Ovary (tissue), 7 donors: ENCODE measurements at regions not wholly inside any gene's neighbourhood (a gene's known extent, or its start where the extent isn't known, plus 50 kb on each side); places are given as distances from the start of the nearest gene placed in this dataset.
A peak's percentile ranks its signal among the peaks of the same experiment; 100 is the strongest.

Source experiments
- DNase-seq, 5 donors: peaks; one replicate each; pipeline ENCODE4 v3.0.0-alpha.2; 2019 to 2020
- H3K27ac ChIP-seq, 2 donors: fragments of 200-600 bp; one replicate each; pipeline versions ENCODE4 v1.5.1 to v1.8.0; 2019 to 2022
- H3K27me3 ChIP-seq: fragments of 200-600 bp; one replicate; pipeline ENCODE4 v1.8.0; 2022
- H3K36me3 ChIP-seq: fragments of 200-600 bp; sonication (generic); one replicate; pipeline ENCODE4 v1.5.1; 2019
- H3K4me1 ChIP-seq: one replicate; pipeline ENCODE4 v1.8.1; 2013; ENCODE audit warnings: mild to moderate bottlenecking, moderate library complexity; ENCODE audit not compliant: insufficient read depth
- H3K4me3 ChIP-seq: fragments of 200-600 bp; sonication (generic); one replicate; pipeline ENCODE4 v1.5.1; 2017
- H3K9me3 ChIP-seq, 2 donors: fragments of 200-600 bp in 1 of 2; sonication (generic) in 1 of 2; one replicate each; pipeline versions ENCODE4 v1.5.1 to v1.8.1; 2013 to 2019; ENCODE audit warnings: mild to moderate bottlenecking in 1 of 2, moderate library complexity in 1 of 2
- CTCF ChIP-seq, 3 donors: fragments of 450-650 bp in 2 of 3; fragments of 200-600 bp in 1 of 3; IDR thresholded peaks; one replicate each; pipeline versions ENCODE4 v1.5.1 to v1.8.0; 2016 to 2022; ENCODE audit warnings: antibody characterized with exemption in 3 of 3, mild to moderate bottlenecking in 1 of 3
- EP300 ChIP-seq: sonication (generic); formaldehyde crosslinking; IDR thresholded peaks from one replicate; pipeline ENCODE4 v1.6.1; 2017; ENCODE audit warnings: antibody characterized with exemption
- POLR2A ChIP-seq: fragments of 450-650 bp; IDR thresholded peaks from one replicate; pipeline ENCODE4 v1.6.1; 2017; ENCODE audit warnings: antibody characterized with exemption, mild to moderate bottlenecking, moderate library complexity
- WGBS, 3 donors: extraction: QIAGEN DNeasy Blood & Tissue Kit in 1 of 3; methylation state at CpG; one replicate each; pipeline versions ENCODE4 v1.1.5 to v1.1.7; 2013 to 2017; 5-methylcytosine and 5-hydroxymethylcytosine counted together
- intact Hi-C, 4 donors: fragments of 100-400 bp; cut with DNase I; formaldehyde crosslinking; loops; one replicate each; pipeline versions ENCODE4 v1.11.0 to v1.15.1; 2022 to 2023
- donor health status: DM: no; HTN: no; CAD: no; lungs with moderate emphysema.
- donor health status: DM: no; HTN: no; CAD: no.
- donor health status: Bipolar disorder and iron deficiency.
- donor health status: DM: no; HTN: no; CAD: no.
- donor health status: DM: yes; HTN: yes; CAD: no.

GRCh38 chr6:33926451-33926850 is 122.6 kb upstream of the MLN start:
- WGBS, 3 donors: 79 to 92% (median 79%) methylated on average over 4 of the region's 4 CpGs
- Histone ChIP-seq H3K4me1 (peaks cover 16% of the 10 kb centered on the region), H3K9me3 (no peaks in the 10 kb centered on the region), H3K27me3 (no peaks in the 10 kb centered on the region), H3K4me3 (no peak overlapping the region), H3K36me3 (no peaks in the 10 kb centered on the region), H3K27ac (no peak overlapping the region)
- TF ChIP-seq EP300: no peak
- no peak for TF ChIP-seq CTCF (IDR thresholded peaks at IDR 0.05)
- DNase-seq: no peak
- intact Hi-C loops: no loop called here

GRCh38 chr6:33925936-33926335 is 122.1 kb upstream of the MLN start:
- WGBS, 3 donors: 62 to 81% (median 72%) methylated on average over 8 of the region's 8 CpGs
- no peak overlapping the region for H3K4me3 ChIP-seq
- intact Hi-C loops: no loop called here
- H3K27ac ChIP-seq: no peak overlapping the region
- peaks cover 16% of the 10 kb centered on the region for H3K4me1 ChIP-seq
- TF ChIP-seq POLR2A: no peak
- no peak for TF ChIP-seq CTCF (IDR thresholded peaks at IDR 0.05)
- TF ChIP-seq EP300: no peak
- no peak for DNase-seq
- H3K27me3 ChIP-seq: no peaks in the 10 kb centered on the region
- H3K9me3 ChIP-seq: no peaks in the 10 kb centered on the region
- no peaks in the 10 kb centered on the region for H3K36me3 ChIP-seq

- peak in 4 of 5 donors; percentile 23 to 66 (median 34) for DNase-seq
- TF ChIP-seq POLR2A (no peak), CTCF (IDR thresholded peaks at IDR 0.05) (no peak), EP300 (no peak)
Measured at GRCh38 chr6:33925210-33925609, 121.4 kb upstream of the MLN start.

GRCh38 chr6:33924681-33925080 is 120.9 kb upstream of the MLN start:
- Histone ChIP-seq H3K4me1 (peaks cover 16% of the 10 kb centered on the region), H3K27ac (no peak overlapping the region), H3K27me3 (no peaks in the 10 kb centered on the region), H3K9me3 (no peaks in the 10 kb centered on the region), H3K36me3 (no peaks in the 10 kb centered on the region), H3K4me3 (no peak overlapping the region)
- no peak for DNase-seq
- TF ChIP-seq CTCF (IDR thresholded peaks at IDR 0.05): no peak
- TF ChIP-seq EP300: no peak
- TF ChIP-seq POLR2A: no peak
- intact Hi-C loops: no loop called here
- 88 to 97% (median 90%) methylated on average over 4 of the region's 4 CpGs for WGBS, 3 donors

More at GRCh38 chr6:33925210-33925609, 121.4 kb upstream of the MLN start:
- no peak overlapping the region for H3K27ac ChIP-seq
- peaks cover 16% of the 10 kb centered on the region for H3K4me1 ChIP-seq
- H3K27me3 ChIP-seq: no peaks in the 10 kb centered on the region
- H3K36me3 ChIP-seq: no peaks in the 10 kb centered on the region
- 29 to 36% (median 35%) methylated on average over 7 of the region's 7 CpGs for WGBS, 3 donors
- H3K4me3 ChIP-seq: no peak overlapping the region
- intact Hi-C loops: no loop called here
- no peaks in the 10 kb centered on the region for H3K9me3 ChIP-seq
